Subcutaneous abdominal adipose tissue (tissue), 5 donors: ENCODE measurements at regions not wholly inside any gene's neighbourhood (a gene's known extent, or its start where the extent isn't known, plus 50 kb on each side); places are given as distances from the start of the nearest gene placed in this dataset.

Source experiments
- H3K27ac ChIP-seq: one replicate; pipeline ENCODE4 v1.7.0; 2013; ENCODE audit warnings: low read depth, mild to moderate bottlenecking, inconsistent platforms, low read length, moderate library complexity
- H3K27me3 ChIP-seq, 5 donors: one replicate each; pipeline ENCODE4 v1.7.0; 2013; ENCODE audit warnings: low read length in 5 of 5, inconsistent platforms in 1 of 5; ENCODE audit not compliant: control insufficient read depth in 5 of 5, insufficient read depth in 4 of 5
- H3K36me3 ChIP-seq, 5 donors: one replicate each; pipeline ENCODE4 v1.7.0; 2013; ENCODE audit warnings: low read length in 5 of 5; ENCODE audit not compliant: control insufficient read depth in 5 of 5, insufficient read depth in 5 of 5
- H3K4me1 ChIP-seq, 5 donors: one replicate each; pipeline ENCODE4 v1.7.0; 2013; ENCODE audit warnings: low read length in 5 of 5, mild to moderate bottlenecking in 3 of 5, moderate library complexity in 1 of 5; ENCODE audit not compliant: control insufficient read depth in 5 of 5, insufficient read depth in 5 of 5
- H3K4me3 ChIP-seq, 5 donors: one replicate each; pipeline ENCODE4 v1.7.0; 2013; ENCODE audit warnings: low read length in 5 of 5, low read depth in 1 of 5
- H3K9ac ChIP-seq, 5 donors: one replicate each; pipeline ENCODE4 v1.7.0; 2013; ENCODE audit warnings: low read length in 5 of 5, mild to moderate bottlenecking in 4 of 5, moderate library complexity in 3 of 5
- H3K9me3 ChIP-seq, 5 donors: one replicate each; pipeline ENCODE4 v1.7.0; 2013; ENCODE audit warnings: low read length in 5 of 5; ENCODE audit not compliant: control insufficient read depth in 5 of 5
- donor health status: healthy.
- donor health status: healthy.
- donor health status: healthy.
- donor health status: healthy.
- donor health status: healthy.

DNA sequence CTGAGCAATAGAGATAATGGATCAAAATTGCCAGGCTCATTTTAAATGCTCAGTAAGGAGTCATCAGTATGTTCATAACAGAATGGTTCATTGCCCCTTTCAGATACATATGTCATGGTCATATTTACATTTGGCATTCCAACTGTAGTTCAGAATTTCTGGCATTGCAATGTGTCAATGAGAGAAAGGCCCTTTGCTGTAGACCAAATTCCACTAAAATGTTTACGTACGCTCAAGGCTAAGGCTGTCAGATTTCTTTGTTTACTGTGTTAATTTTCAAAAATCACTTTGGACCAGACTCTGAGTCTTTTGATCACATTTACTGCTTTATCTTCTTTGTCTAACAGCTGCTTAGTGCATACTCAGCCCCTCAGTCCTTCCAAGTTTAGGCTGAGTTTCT is 213.5 kb downstream of the PIK3C3 start:
- H3K36me3 ChIP-seq: no peaks in the 10 kb centered on the region
- H3K27me3 ChIP-seq: no peaks in the 10 kb centered on the region
- H3K27ac ChIP-seq: no peak overlapping the region
- H3K9ac ChIP-seq: no peak overlapping the region
- no peaks in the 10 kb centered on the region for H3K4me1 ChIP-seq
- H3K4me3 ChIP-seq: no peak overlapping the region
- H3K9me3 ChIP-seq: no peaks in the 10 kb centered on the region

DNA sequence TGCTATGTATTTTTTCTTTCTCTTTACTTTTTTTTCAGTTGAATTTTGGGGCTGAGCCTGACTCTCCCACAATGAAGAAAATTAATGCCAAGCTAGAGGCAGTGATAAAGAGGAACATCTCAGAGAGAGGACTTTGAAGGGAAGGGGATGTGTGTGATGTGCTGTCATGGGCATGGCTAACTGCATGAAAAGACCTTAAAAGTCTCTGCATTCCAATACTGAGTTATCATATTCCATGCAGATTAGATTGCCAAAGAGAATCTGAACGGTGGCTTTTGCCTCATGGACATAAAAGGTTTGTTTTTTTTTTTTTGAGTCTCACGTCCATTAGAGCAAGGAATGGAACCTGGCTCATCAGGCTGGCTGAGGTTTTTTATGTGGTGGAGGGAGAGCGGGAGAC is 213.9 kb downstream of the PIK3C3 start:
- no peaks in the 10 kb centered on the region for H3K4me1 ChIP-seq
- no peaks in the 10 kb centered on the region for H3K9me3 ChIP-seq
- no peaks in the 10 kb centered on the region for H3K27me3 ChIP-seq

DNA sequence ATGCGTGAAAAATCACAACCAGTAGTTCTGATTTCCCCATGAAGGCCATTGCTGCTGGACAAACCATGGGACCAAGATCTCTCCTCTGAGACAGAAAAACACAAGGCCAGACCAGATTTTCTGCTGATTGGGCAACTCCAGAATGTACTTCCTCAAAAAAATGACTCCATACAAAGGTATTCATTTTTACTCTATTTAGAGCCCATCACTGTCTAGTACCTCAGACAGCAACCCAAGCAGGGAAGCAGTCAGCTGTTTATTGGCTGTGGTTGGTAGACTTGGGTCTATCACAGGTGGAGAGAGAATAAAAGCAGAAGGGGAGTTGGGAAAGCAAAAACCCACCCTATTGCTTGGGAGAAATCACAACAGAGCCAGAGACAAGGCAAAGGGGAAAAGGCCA is 219.9 kb downstream of the PIK3C3 start:
- Histone ChIP-seq H3K4me1 (no peaks in the 10 kb centered on the region), H3K27ac (no peak overlapping the region), H3K9ac (no peak overlapping the region), H3K4me3 (no peak overlapping the region), H3K27me3 (no peaks in the 10 kb centered on the region), H3K36me3 (no peaks in the 10 kb centered on the region), H3K9me3 (no peaks in the 10 kb centered on the region)

More for the DNA sequence above, 213.9 kb downstream of the PIK3C3 start:
- Histone ChIP-seq H3K4me3 (no peak overlapping the region), H3K9ac (no peak overlapping the region), H3K27ac (no peak overlapping the region), H3K36me3 (no peaks in the 10 kb centered on the region)

DNA sequence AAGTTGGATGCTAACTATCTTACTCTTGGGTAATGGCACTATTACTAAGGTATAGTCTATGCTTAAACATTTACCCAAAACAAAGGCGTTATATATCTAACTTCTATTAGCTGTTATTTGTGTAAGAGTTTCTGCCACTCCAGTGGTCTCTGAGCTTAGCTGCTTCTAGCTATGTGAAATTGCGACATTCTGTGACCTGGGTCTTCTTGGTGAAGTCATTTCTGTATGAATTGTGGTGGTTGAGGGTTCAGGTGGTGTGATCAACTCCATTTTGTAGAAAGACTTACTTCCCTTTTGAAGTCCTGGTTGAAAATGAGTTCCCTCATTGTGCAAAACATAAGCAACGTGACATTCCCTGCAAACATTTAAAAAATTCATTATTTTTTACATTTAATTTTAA is 221.6 kb downstream of the PIK3C3 start:
- no peak overlapping the region for H3K9ac ChIP-seq
- H3K27ac ChIP-seq: no peak overlapping the region
- H3K36me3 ChIP-seq: no peaks in the 10 kb centered on the region
- H3K4me3 ChIP-seq: no peak overlapping the region
- H3K4me1 ChIP-seq: no peaks in the 10 kb centered on the region
- no peaks in the 10 kb centered on the region for H3K9me3 ChIP-seq
- no peaks in the 10 kb centered on the region for H3K27me3 ChIP-seq

DNA sequence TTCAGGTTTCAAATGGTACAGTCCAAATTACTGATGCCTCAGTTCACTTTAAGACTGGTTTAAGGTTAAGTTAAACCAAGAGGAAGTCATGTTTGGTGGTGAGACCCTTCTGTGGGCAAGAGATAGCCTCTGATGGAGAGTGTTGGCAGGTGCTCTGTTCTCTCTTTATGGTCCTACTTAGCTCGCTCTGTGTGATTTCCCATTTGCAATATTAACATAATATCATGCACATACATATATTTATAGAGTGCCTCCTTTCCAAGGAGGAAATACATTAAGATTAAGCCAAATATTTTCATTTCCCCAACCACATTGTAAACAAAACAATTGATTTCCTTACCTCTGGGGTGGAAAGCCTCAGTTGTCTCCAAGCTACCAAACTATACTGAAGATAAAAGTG is 222.4 kb downstream of the PIK3C3 start:
- H3K4me3 ChIP-seq: no peak overlapping the region
- no peak overlapping the region for H3K9ac ChIP-seq
- H3K27me3 ChIP-seq: no peaks in the 10 kb centered on the region
- no peaks in the 10 kb centered on the region for H3K9me3 ChIP-seq
- H3K4me1 ChIP-seq: no peaks in the 10 kb centered on the region
- H3K27ac ChIP-seq: no peak overlapping the region
- no peaks in the 10 kb centered on the region for H3K36me3 ChIP-seq

DNA sequence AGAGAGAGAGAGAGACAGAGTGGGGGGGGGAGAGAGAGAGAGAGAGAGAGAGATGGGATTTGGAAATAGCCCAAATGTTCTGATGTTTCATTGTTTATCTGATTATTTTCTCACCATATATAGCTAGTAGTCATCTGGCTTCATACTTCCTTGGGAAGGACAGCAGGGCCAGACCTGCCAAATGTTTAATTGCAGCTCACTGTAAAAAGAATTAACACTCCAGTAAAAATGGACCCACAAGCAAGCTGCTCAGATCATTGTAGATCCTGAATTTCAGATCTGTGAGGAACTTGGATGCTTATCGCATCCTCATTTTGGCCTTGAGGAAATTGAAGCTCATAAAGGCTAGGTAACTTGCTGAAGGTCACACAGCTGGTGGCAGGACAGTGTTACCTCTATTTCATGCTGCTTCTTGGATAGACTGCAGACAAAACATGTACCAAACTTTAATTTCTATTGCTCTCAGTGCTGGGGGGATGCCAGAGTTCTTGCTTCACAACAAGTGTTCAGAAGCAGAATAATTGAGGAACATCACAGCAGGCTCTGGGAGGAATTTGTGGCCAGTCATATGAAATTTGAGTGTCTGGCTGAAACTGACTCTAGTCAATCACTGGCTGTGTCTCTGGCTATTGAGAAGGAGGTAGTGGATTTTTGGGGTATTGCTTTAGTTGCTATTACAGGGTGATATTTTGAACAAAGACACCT is 223.5 kb downstream of the PIK3C3 start:
- H3K4me1 ChIP-seq: no peaks in the 10 kb centered on the region
- H3K9me3 ChIP-seq: no peaks in the 10 kb centered on the region
- no peak overlapping the region for H3K4me3 ChIP-seq
- H3K36me3 ChIP-seq: no peaks in the 10 kb centered on the region
- no peak overlapping the region for H3K27ac ChIP-seq
- H3K27me3 ChIP-seq: no peaks in the 10 kb centered on the region
- H3K9ac ChIP-seq: no peak overlapping the region

DNA sequence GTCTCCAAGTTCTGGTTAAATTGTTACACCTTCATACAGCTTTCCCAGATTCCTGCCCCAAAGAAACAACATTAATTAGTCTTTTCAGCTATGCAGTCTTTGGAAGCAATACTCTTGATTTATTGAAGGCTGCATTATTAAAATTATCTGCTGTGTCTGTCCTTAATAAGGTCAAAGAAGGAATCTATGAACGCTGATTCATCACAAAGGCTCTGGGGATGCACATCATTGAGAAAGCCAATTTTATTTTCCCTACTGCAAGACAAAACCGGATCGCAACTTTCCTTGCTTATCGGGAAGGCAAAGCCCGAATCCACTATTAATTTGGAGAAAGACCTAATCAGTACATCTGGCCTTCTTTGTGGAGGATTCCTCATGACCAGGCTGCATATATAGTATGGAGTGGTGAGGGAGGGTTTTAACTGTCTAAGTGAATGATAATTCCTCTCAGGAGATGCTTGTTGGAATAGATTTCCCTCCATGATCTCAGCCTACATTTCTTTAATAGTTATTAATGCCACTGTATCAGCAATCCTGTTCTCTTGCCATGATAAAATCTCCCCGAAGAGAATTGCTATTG is 224.6 kb downstream of the PIK3C3 start:
- H3K4me3 ChIP-seq: no peak overlapping the region
- no peak overlapping the region for H3K27ac ChIP-seq
- no peaks in the 10 kb centered on the region for H3K9me3 ChIP-seq
- H3K9ac ChIP-seq: no peak overlapping the region
- H3K4me1 ChIP-seq: no peaks in the 10 kb centered on the region
- H3K36me3 ChIP-seq: no peaks in the 10 kb centered on the region
- no peaks in the 10 kb centered on the region for H3K27me3 ChIP-seq

DNA sequence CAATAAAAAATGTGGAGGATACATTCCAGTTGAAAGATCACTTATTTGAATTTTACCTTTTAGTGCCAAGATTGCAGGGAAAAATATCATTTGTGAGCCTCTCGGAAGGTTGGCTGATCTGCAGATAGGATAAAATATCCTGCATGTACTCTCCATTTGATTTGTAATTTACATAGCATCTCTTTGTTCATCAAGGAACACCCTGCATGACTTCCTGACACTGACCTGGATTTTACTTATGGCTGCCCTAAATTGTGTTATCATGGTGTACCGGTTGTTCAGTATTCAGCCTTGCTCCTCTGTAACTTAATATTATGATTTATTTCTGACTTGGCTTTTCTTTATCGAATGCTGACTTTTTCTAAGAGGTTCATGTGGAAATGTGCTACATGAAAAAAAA is 226.4 kb downstream of the PIK3C3 start:
- Histone ChIP-seq H3K9ac (no peak overlapping the region), H3K9me3 (no peaks in the 10 kb centered on the region), H3K27me3 (no peaks in the 10 kb centered on the region), H3K4me3 (no peak overlapping the region), H3K4me1 (no peaks in the 10 kb centered on the region), H3K36me3 (no peaks in the 10 kb centered on the region), H3K27ac (no peak overlapping the region)

DNA sequence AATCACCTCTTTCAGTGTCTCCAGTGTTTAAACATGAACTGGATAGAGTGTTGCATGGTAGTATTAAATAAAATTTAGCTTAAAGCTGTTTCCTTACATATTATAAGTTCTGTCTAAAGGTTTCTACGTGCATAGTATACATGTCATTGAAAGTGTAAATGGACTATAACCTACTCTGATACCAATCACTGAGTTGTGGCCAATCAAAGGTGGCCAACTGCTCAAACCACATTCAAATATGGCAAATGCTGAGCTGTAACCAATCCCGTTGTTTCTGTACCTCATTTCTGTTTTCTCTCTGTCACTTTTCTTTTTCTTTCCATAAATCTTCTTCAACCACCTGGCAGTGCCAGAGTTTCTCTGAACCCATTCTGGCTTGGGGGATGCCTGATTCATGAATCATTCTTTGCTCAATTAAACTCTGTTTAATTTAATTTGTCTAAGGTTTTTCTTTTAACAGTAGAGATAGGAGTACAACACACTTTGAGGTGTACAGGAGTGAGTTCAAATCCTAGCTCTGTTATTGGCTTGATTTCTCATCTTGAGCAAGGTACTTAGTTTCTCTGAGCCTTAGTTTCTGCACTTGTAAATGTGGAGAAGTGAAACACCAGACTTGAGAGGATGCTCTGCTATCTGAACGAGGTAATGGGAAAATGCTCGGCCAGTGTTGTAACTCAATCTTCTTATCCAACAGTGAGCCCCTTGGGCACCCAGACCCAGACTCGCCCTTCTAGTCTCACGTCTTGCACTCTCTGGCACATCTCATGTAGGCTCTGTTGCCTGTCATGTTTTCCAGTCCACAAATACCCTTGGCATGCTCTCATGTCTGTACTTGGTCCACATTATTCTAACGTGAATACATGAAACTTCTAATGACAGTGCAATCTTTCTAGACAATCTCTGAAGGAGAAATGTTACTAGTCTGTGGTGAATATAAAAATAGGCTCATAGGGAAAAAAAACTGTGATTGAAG is 228.0 kb downstream of the PIK3C3 start:
- no peaks in the 10 kb centered on the region for H3K36me3 ChIP-seq
- H3K27ac ChIP-seq: no peak overlapping the region
- H3K27me3 ChIP-seq: no peaks in the 10 kb centered on the region
- no peaks in the 10 kb centered on the region for H3K9me3 ChIP-seq
- H3K4me3 ChIP-seq: no peak overlapping the region
- no peak overlapping the region for H3K9ac ChIP-seq
- H3K4me1 ChIP-seq: no peaks in the 10 kb centered on the region

DNA sequence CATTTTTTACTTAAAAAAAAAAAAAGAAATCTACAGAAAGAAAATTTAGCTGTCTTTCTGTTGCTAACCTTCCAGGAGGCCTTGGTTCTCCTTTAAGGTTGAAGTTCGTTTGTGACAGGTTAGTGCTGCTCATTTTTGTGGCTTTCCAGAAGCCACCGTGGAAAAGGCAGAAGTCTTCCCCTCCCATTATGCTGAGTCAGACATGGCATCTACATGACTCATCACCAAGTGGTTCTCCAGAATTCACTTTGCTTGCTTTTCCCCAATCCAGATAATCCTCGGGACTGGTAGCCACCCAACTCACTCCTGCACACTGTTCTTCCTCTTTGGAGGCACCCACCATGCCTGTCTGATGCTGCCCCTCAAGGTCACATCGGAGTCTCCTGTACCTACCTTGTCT is 228.7 kb downstream of the PIK3C3 start:
- H3K4me3 ChIP-seq: no peak overlapping the region
- no peaks in the 10 kb centered on the region for H3K36me3 ChIP-seq
- no peaks in the 10 kb centered on the region for H3K9me3 ChIP-seq
- no peak overlapping the region for H3K9ac ChIP-seq
- no peaks in the 10 kb centered on the region for H3K4me1 ChIP-seq
- no peak overlapping the region for H3K27ac ChIP-seq
- no peaks in the 10 kb centered on the region for H3K27me3 ChIP-seq
